ENCODE measurements at regions not wholly inside any gene's neighbourhood (a gene's known extent, or its start where the extent isn't known, plus 50 kb on each side); places are given as distances from the start of the nearest gene placed in this dataset.

DNA sequence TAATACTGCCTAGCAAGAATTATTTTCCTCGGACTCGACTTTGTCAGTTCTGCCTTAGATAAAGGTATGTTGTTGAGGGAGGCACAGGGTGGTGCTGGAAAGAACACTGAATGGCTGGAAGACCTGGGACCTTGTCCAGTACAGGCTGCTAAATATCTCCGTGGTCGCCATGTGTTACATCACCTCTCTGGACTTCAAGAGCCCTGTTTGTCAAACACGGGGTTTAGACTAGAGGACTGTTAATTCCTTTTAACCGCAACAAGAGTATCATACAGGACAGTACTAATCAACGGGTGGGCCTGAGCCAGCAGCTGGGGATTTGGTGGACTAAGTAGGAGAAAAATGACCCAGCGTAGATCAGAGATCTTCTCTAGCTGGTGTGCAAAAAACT lies 476.3 kb downstream of the LRIG3 start:
- WGBS, 2 donors, result 63 to 87% methylated on average over 8 of the region's 8 CpGs
- Histone ChIP-seq H3K4me3 (no peak overlapping the region), H3K36me3 (no peaks in the 10 kb centered on the region), H3K27me3 (no peaks in the 10 kb centered on the region), H3K9me3 (no peaks in the 10 kb centered on the region), H3K27ac (peak overlapping the region in 3 of 4 donors; percentile 61 to 74 (median 64)), H3K4me1 (peaks cover 0 to 22% (median 4%) of the 10 kb centered on the region in 3 donors)
- intact Hi-C loops (cut with DNase I), result no loop called here
- DNase-seq, result no peak
- no peak for TF ChIP-seq POLR2A (IDR thresholded peaks at IDR 0.05)
- TF ChIP-seq, protein P1, sequence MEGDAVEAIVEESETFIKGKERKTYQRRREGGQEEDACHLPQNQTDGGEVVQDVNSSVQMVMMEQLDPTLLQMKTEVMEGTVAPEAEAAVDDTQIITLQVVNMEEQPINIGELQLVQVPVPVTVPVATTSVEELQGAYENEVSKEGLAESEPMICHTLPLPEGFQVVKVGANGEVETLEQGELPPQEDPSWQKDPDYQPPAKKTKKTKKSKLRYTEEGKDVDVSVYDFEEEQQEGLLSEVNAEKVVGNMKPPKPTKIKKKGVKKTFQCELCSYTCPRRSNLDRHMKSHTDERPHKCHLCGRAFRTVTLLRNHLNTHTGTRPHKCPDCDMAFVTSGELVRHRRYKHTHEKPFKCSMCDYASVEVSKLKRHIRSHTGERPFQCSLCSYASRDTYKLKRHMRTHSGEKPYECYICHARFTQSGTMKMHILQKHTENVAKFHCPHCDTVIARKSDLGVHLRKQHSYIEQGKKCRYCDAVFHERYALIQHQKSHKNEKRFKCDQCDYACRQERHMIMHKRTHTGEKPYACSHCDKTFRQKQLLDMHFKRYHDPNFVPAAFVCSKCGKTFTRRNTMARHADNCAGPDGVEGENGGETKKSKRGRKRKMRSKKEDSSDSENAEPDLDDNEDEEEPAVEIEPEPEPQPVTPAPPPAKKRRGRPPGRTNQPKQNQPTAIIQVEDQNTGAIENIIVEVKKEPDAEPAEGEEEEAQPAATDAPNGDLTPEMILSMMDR (IDR thresholded peaks at IDR 0.05), result no peak

DNA sequence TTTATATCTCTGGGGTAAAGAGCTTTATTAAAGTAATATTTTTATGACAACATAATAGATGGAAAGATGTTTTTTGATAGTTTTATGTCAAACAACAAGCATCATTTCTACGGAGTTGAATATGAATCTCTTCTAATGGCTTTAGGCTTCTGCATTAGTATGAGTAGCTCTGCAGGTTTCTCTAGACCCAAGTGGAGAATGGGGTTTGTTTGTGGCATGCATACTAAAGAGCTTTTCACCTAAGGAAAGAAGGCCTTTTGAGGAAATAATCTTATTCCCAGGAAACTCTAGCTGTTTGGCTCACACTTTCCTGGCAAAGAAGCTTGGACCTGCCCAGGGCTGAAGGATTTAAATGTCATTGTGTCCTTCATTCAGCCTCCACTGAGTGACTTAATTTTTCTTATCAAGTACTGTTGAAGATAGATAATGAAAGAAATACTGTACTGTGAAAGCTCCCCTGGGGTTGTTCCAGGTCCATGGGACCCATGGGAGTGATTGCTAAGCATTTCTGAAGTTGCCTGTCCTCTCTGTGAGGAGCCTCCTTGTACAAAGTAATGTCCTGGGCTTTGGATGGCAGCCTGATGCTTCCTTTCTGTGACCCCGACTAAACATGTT lies 469.3 kb downstream of the LRIG3 start:
- Histone ChIP-seq H3K9me3 (no peaks in the 10 kb centered on the region), H3K4me1 (no peaks in the 10 kb centered on the region), H3K27ac (no peak overlapping the region), H3K4me3 (no peak overlapping the region), H3K36me3 (no peaks in the 10 kb centered on the region), H3K27me3 (no peaks in the 10 kb centered on the region)
- TF ChIP-seq POLR2A (IDR thresholded peaks at IDR 0.05), result no peak
- TF ChIP-seq, protein P1 (IDR thresholded peaks at IDR 0.05), result no peak
- WGBS, 2 donors, result 60 to 67% methylated on average over 2 of the region's 2 CpGs
- intact Hi-C loops (cut with DNase I), result no loop called here
- no peak for DNase-seq

DNA sequence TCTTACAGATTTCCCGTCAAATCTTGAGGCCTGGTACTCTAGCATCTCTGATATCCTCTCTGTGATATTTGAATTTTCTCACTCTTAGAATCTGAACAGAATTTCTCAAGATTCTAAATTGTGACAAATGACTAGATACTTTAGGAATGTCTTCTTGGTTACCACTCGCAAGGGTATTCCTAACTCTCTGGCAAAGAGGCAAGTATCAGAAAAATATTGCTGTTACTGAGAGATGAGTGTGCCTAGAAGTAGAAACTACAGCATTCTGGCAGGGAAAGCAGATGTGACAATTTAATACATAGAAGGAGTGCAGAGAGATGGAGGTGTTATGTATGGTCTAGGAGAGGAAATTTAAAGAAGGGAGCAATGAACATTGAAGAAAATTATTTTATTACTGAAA lies 467.8 kb downstream of the LRIG3 start:
- no peaks in the 10 kb centered on the region for H3K36me3 ChIP-seq
- 83 to 94% methylated on average over 2 of the region's 2 CpGs for WGBS, 2 donors
- H3K27me3 ChIP-seq, result no peaks in the 10 kb centered on the region
- H3K9me3 ChIP-seq, result no peaks in the 10 kb centered on the region
- H3K27ac ChIP-seq, result no peak overlapping the region
- intact Hi-C loops (cut with DNase I), result no loop called here
- TF ChIP-seq, protein P1 (IDR thresholded peaks at IDR 0.05), result no peak
- no peak for TF ChIP-seq POLR2A (IDR thresholded peaks at IDR 0.05)
- H3K4me3 ChIP-seq, result no peak overlapping the region
- H3K4me1 ChIP-seq, result no peaks in the 10 kb centered on the region
- DNase-seq, result no peak

DNA sequence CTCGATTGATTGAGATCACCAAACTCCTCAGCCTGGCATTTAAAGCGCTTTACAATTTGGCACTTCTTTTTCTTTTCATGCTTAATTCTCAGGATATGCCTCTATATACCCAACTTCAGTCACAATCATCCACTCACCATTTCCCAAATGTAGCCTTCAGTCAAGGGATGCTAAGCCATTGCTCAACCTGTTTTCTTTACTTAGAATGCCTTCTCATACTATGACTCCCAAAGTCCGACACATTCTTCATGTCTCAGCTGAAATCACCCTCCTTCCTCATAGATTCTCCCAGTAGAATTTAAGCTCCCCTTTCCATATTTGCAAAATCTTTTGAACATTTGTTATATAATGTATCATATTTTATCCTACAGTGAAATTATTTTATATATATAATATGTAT lies 467.0 kb downstream of the LRIG3 start:
- Histone ChIP-seq H3K4me3 (no peak overlapping the region), H3K27me3 (no peaks in the 10 kb centered on the region), H3K27ac (no peak overlapping the region), H3K9me3 (no peaks in the 10 kb centered on the region), H3K36me3 (no peaks in the 10 kb centered on the region), H3K4me1 (no peaks in the 10 kb centered on the region)
- no peak for DNase-seq
- intact Hi-C loops (cut with DNase I), result no loop called here
- 81 to 85% methylated on average over 3 of the region's 3 CpGs for WGBS, 2 donors
- TF ChIP-seq, protein P1 (IDR thresholded peaks at IDR 0.05), result no peak
- TF ChIP-seq POLR2A (IDR thresholded peaks at IDR 0.05), result no peak

DNA sequence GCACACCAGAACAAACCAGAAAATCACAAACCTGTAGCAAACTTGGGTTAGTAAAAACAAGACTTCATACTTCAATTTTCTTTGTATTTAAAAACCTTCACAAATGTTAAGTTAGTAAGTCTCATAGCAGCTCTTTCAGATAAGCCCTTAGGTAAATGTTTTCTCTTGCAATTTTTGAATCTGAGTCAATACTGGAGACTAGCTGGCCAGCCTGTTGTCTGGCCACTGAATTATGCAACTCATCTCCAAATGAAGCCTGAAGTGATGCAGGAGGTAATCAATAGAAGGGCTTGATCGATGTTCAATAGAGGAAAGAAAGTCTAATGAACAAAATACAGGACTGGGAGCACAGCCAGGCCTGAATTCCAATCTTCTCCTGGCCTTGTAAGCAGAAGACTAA lies 465.2 kb downstream of the LRIG3 start:
- intact Hi-C loops (cut with DNase I), result no loop called here
- DNase-seq, result no peak
- 55 to 60% methylated on average over 1 of the region's 1 CpG for WGBS, 2 donors
- no peaks in the 10 kb centered on the region for H3K9me3 ChIP-seq
- no peaks in the 10 kb centered on the region for H3K36me3 ChIP-seq
- H3K4me1 ChIP-seq, result no peaks in the 10 kb centered on the region
- H3K4me3 ChIP-seq, result no peak overlapping the region
- no peak for TF ChIP-seq POLR2A (IDR thresholded peaks at IDR 0.05)
- TF ChIP-seq, protein P1 (IDR thresholded peaks at IDR 0.05), result no peak
- no peaks in the 10 kb centered on the region for H3K27me3 ChIP-seq
- no peak overlapping the region for H3K27ac ChIP-seq

Data from esophagus squamous epithelium (tissue), 5 donors.